HCT116 (cell line): ENCODE measurements at regions not wholly inside any gene's neighbourhood (a gene's known extent, or its start where the extent isn't known, plus 50 kb on each side); places are given as distances from the start of the nearest gene placed in this dataset.

ENCODE experiments used
- CTCF ChIP-seq, 3 experiments: fragments of 200-600 bp in 1 of 3; sonication (generic) in 1 of 3; IDR thresholded peaks in 2 of 3; conservative IDR thresholded peaks in 1 of 3; 2 replicates each; pipeline ENCODE4 v1.5.1; 2012 to 2017; ENCODE audit warnings: low read depth in 2 of 3, low read length in 2 of 3, antibody characterized with exemption in 1 of 3, borderline replicate concordance in 1 of 3, control low read depth in 1 of 3, mild to moderate bottlenecking in 1 of 3, mixed read lengths in 1 of 3, mixed run types in 1 of 3, moderate library complexity in 1 of 3; ENCODE audit not compliant: insufficient read depth in 1 of 3
- EZH2 ChIP-seq: fragments of 200-600 bp; sonication (generic); IDR thresholded peaks from 2 replicates; pipeline ENCODE4 v1.6.1; 2017; ENCODE audit warnings: antibody characterized with exemption, mixed run types
- EZH2phosphoT487 ChIP-seq: fragments of 200-600 bp; IDR thresholded peaks from 2 replicates; pipeline ENCODE4 v1.6.1; 2018; ENCODE audit warnings: antibody characterized with exemption, borderline replicate concordance
- FOSL1 ChIP-seq: IDR thresholded peaks from 2 replicates; pipeline ENCODE4 v1.6.1; 2012; ENCODE audit warnings: low read depth
- JUND ChIP-seq: IDR thresholded peaks from 2 replicates; pipeline ENCODE4 v1.6.1; 2012
- POLR2A ChIP-seq: IDR thresholded peaks from 2 replicates; pipeline ENCODE4 v1.7.0; 2011; ENCODE audit warnings: borderline replicate concordance; ENCODE audit not compliant: insufficient read depth, insufficient read length; ENCODE audit errors: extremely low read depth
- POLR2AphosphoS5 ChIP-seq: IDR thresholded peaks from 2 replicates; pipeline ENCODE4 v1.6.1; 2011; ENCODE audit warnings: mild to moderate bottlenecking, low read depth, low read length, moderate library complexity
- YY1 ChIP-seq: IDR thresholded peaks from 2 replicates; pipeline ENCODE4 v1.6.1; 2011; ENCODE audit warnings: low read length, low read depth, moderate library complexity, mild to moderate bottlenecking; ENCODE audit not compliant: insufficient replicate concordance; ENCODE audit errors: extremely low read depth

GRCh38 chr5:138699482-138699881 lies 53.7 kb upstream of the CTNNA1 start:
- TF ChIP-seq YY1: no peak
- no peak for TF ChIP-seq EZH2phosphoT487
- TF ChIP-seq CTCF (IDR thresholded peaks at IDR 0.05 in 2 of 3, conservative IDR thresholded peaks at IDR 0.05 in 1 of 3; ENCODE audit: borderline replicate concordance in 1 of 3, insufficient read depth in 1 of 3, low read depth in 2 of 3, low read length in 2 of 3): no peak
- TF ChIP-seq FOSL1: no peak
- TF ChIP-seq EZH2: no peak
- TF ChIP-seq JUND: no peak
- TF ChIP-seq POLR2A: no peak
- TF ChIP-seq POLR2AphosphoS5: no peak
